Kidney (tissue), 13 donors: ENCODE measurements at regions not wholly inside any gene's neighbourhood (a gene's known extent, or its start where the extent isn't known, plus 50 kb on each side); places are given as distances from the start of the nearest gene placed in this dataset.

ENCODE experiments used
- DNase-seq, 5 donors: peaks; one replicate each; pipeline ENCODE4 v3.0.0-alpha.2; 2013 to 2020
- FAIRE-seq: peaks from 2 replicates; lab custom pipeline; 2012; peaks lifted over from hg19 to GRCh38; lab: Jason Lieb, UNC
- H3K27ac ChIP-seq, 2 donors: one replicate each; pipeline ENCODE4 v1.7.0; 2013; ENCODE audit warnings: low read depth in 2 of 2, low read length in 2 of 2, inconsistent platforms in 1 of 2
- H3K27me3 ChIP-seq: one replicate; pipeline ENCODE4 v1.7.1; 2013; ENCODE audit warnings: low read length, inconsistent platforms; ENCODE audit not compliant: control insufficient read depth, insufficient read depth
- H3K36me3 ChIP-seq, 3 donors: one replicate each; pipeline versions ENCODE4 v1.7.0 to v1.7.1; 2013; ENCODE audit warnings: low read length in 3 of 3, control low read depth in 1 of 3, inconsistent platforms in 1 of 3; ENCODE audit not compliant: insufficient read depth in 3 of 3, control insufficient read depth in 2 of 3
- H3K4me1 ChIP-seq, 3 donors: one replicate each; pipeline versions ENCODE4 v1.7.0 to v1.7.1; 2013; ENCODE audit warnings: low read length in 3 of 3, inconsistent platforms in 1 of 3, low read depth in 1 of 3; ENCODE audit not compliant: control insufficient read depth in 2 of 3, insufficient read depth in 2 of 3
- H3K4me3 ChIP-seq, 3 donors: one replicate each; pipeline versions ENCODE4 v1.7.0 to v1.8.1; 2013; ENCODE audit warnings: low read length in 3 of 3, control low read depth in 1 of 3, inconsistent platforms in 1 of 3
- H3K9ac ChIP-seq, 3 donors: one replicate each; pipeline versions ENCODE4 v1.7.0 to v1.7.1; 2013; ENCODE audit warnings: low read length in 3 of 3, control low read depth in 1 of 3, inconsistent platforms in 1 of 3
- H3K9me3 ChIP-seq, 3 donors: one replicate each; pipeline versions ENCODE4 v1.7.0 to v1.7.1; 2013; ENCODE audit warnings: low read length in 3 of 3, control low read depth in 1 of 3, inconsistent platforms in 1 of 3; ENCODE audit not compliant: control insufficient read depth in 2 of 3, insufficient read depth in 1 of 3
- intact Hi-C: fragments of 100-400 bp; cut with DNase I; formaldehyde crosslinking; loops from one replicate; pipeline ENCODE4 v1.11.1; 2022
- TF ChIP-seq, protein P1 (sequence below): IDR thresholded peaks from 3 replicates; pipeline ENCODE4 v1.5.1; 2012; ENCODE audit warnings: mild to moderate bottlenecking, moderate library complexity, borderline replicate concordance; ENCODE audit not compliant: insufficient read depth; ENCODE audit errors: extremely low read depth
- donor health status: control.
- donor health status: control.
- donor health status: control.
- donor health status: control.
- donor health status: control.
- donor health status: DM: yes; HTN: yes; CAD: no.
- donor health status: Normal renal cell carcinoma (clear cell type).

DNA sequence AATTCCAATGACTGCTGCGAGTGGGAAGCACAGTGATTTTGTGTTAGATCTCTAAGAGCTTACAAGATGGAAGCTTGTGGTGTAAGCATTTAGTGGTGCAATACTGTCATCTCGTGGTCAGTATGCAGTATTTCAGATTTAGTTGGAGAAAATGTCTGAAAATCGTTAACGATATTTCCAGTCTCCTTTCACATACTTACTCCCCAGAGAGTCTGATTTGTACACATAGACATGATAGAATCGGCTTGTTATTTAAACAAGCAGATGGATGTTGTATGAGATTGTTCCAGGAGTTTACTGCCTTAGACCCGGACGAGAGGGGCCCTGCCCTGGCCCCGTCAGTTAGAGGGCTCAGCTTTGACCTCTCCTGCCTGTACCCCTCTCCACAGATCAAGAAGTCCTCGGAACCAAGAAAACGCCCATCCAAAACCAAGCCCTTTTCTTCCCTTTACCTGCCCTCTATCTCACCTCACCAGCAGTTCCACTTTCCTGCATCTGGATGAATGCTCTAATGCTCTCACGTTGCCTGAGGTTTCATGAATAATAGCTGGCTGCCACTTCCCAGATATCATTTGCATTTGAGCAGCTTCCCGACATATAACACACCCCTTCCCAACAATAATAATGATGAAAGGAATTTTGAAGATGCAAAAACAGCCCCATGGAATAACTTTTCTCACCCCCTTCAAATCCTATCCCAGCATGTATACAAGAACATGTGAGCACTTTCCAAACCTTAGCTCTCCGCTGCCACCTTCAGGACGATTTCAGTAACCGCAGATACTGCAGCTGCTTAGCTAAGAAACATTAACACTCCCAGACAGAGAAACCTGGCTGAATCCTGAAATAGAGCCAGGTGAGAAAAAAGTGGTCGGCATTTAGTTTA, 247.3 kb downstream of the LTN1 start:
- FAIRE-seq: peak; percentile 96
- intact Hi-C loops: loop anchor here (10.0 kb wide), 1 partner anchor 1901 kb away; the partner anchor contains the start of gene ADAMTS1
- Histone ChIP-seq H3K9ac (peak overlapping the region; percentile 52 to 86 (median 72)), H3K27me3 (no peaks in the 10 kb centered on the region), H3K4me1 (peaks cover 0 to 3% (median 0%) of the 10 kb centered on the region in 3 donors), H3K27ac (peak overlapping the region in 1 of 2 donors; percentile 76), H3K36me3 (no peaks in the 10 kb centered on the region), H3K4me3 (peak overlapping the region; percentile 70 to 93 (median 70)), H3K9me3 (no peaks in the 10 kb centered on the region)
- TF ChIP-seq, protein P1, sequence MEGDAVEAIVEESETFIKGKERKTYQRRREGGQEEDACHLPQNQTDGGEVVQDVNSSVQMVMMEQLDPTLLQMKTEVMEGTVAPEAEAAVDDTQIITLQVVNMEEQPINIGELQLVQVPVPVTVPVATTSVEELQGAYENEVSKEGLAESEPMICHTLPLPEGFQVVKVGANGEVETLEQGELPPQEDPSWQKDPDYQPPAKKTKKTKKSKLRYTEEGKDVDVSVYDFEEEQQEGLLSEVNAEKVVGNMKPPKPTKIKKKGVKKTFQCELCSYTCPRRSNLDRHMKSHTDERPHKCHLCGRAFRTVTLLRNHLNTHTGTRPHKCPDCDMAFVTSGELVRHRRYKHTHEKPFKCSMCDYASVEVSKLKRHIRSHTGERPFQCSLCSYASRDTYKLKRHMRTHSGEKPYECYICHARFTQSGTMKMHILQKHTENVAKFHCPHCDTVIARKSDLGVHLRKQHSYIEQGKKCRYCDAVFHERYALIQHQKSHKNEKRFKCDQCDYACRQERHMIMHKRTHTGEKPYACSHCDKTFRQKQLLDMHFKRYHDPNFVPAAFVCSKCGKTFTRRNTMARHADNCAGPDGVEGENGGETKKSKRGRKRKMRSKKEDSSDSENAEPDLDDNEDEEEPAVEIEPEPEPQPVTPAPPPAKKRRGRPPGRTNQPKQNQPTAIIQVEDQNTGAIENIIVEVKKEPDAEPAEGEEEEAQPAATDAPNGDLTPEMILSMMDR: peak; percentile 99
- peak; percentile 79 to 95 (median 89) for DNase-seq

DNA sequence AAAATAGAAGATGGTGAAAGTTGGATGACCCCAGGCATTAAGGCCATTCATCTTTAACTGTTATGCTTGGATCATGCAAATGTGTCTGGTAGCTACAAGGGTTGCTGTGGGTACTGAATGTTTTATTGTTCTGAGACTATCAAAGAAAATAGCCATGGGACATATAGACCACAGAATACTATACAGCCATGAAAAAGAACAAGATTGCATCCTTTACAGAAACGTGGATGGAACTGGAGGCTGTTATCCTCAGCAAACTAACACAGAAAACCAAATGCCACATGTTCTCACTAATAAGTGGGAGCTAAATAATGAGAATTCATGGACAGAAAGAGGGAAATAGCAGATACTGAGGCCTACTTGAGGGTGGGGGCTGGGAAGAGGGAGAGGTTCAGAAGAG, 249.0 kb downstream of the LTN1 start:
- H3K9ac ChIP-seq: no peak overlapping the region
- H3K9me3 ChIP-seq: no peaks in the 10 kb centered on the region
- no peak overlapping the region for H3K4me3 ChIP-seq
- no peak for DNase-seq
- intact Hi-C loops: loop anchor here (10.0 kb wide), 1 partner anchor 1899 kb away; the partner anchor contains the start of gene ADAMTS1
- H3K27ac ChIP-seq: no peak overlapping the region
- TF ChIP-seq, protein P1: no peak
- H3K4me1 ChIP-seq: peaks cover 0 to 3% (median 0%) of the 10 kb centered on the region in 3 donors
- H3K36me3 ChIP-seq: no peaks in the 10 kb centered on the region
- no peak for FAIRE-seq
- no peaks in the 10 kb centered on the region for H3K27me3 ChIP-seq

DNA sequence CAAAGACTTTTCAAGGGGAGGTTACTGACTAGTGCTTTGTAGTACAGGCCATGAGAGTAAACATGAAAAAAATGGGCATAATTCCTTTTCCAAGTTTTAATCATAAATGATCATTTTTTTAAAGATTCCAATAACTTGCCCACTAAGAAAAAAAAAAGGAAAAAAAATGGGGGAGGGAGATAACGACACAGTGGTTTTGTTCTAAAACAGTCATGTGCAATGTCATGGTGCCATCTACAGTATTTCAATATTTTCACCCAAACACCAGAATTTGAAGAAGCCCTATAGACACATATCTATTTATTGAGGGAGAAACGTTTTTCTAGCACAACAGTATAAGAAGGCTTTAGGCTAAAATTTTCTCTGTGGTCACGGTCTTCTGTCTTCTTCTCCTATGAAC, 250.2 kb downstream of the LTN1 start:
- Histone ChIP-seq H3K4me1 (peaks cover 0 to 3% (median 0%) of the 10 kb centered on the region in 3 donors), H3K9ac (no peak overlapping the region), H3K36me3 (no peaks in the 10 kb centered on the region), H3K27me3 (no peaks in the 10 kb centered on the region), H3K27ac (no peak overlapping the region), H3K9me3 (no peaks in the 10 kb centered on the region), H3K4me3 (no peak overlapping the region)
- intact Hi-C loops: loop anchor here (10.0 kb wide), 1 partner anchor 1898 kb away; the partner anchor contains the start of gene ADAMTS1
- TF ChIP-seq, protein P1: no peak
- DNase-seq (peak in 1 of 5 donors; percentile 33), FAIRE-seq (no peak)
